Pancreas (tissue), 10 donors: ENCODE measurements at regions not wholly inside any gene's neighbourhood (a gene's known extent, or its start where the extent isn't known, plus 50 kb on each side); places are given as distances from the start of the nearest gene placed in this dataset.
A peak's percentile ranks its signal among the peaks of the same experiment; 100 is the strongest.

ENCODE experiments used
- ATAC-seq, 4 donors: fragments of 200-7000 bp; cut with Tn5 transposase; one replicate each; pipeline versions ENCODE4 v1.8.0 to v1.9.1; 2020; ENCODE audit warnings: mild to moderate bottlenecking in 4 of 4, moderate library complexity in 4 of 4
- DNase-seq, 6 donors: peaks; one replicate each; pipeline ENCODE4 v3.0.0-alpha.2; 2020
- FAIRE-seq: peaks from 2 replicates; lab custom pipeline; 2012; peaks lifted over from hg19 to GRCh38; lab: Jason Lieb, UNC
- H3K27ac ChIP-seq, 4 donors: fragments of 200-600 bp; sonication (generic); 1 replicate in 3 of 4; 2 replicates in 1 of 4; pipeline versions ENCODE4 v1.5.0 to v1.8.0; 2020
- H3K27me3 ChIP-seq, 4 donors: fragments of 200-600 bp; one replicate each; pipeline ENCODE4 v1.8.0; 2021
- H3K36me3 ChIP-seq, 3 donors: fragments of 200-600 bp; sonication (generic) in 1 of 3; one replicate each; pipeline versions ENCODE4 v1.5.0 to v1.8.0; 2020 to 2021
- H3K4me1 ChIP-seq, 3 donors: fragments of 200-600 bp; one replicate each; pipeline ENCODE4 v1.8.0; 2021
- H3K4me3 ChIP-seq, 4 donors: fragments of 200-600 bp; sonication (generic) in 2 of 4; one replicate each; pipeline versions ENCODE4 v1.5.0 to v1.8.0; 2020 to 2021
- H3K9me3 ChIP-seq, 4 donors: fragments of 200-600 bp; one replicate each; pipeline ENCODE4 v1.8.0; 2021
- CTCF ChIP-seq, 4 donors: fragments of 200-600 bp; sonication (generic) in 3 of 4; IDR thresholded peaks; one replicate each; pipeline versions ENCODE4 v1.5.0 to v1.8.0; 2021; ENCODE audit warnings: antibody characterized with exemption in 4 of 4
- WGBS, 2 donors: extraction: QIAGEN DNeasy Blood & Tissue Kit; methylation state at CpG; one replicate each; pipeline ENCODE4 v1.1.7; 2013; 5-methylcytosine and 5-hydroxymethylcytosine counted together
- intact Hi-C, 3 donors: fragments of 100-400 bp; cut with DNase I; formaldehyde crosslinking; loops; one replicate each; pipeline versions ENCODE4 v1.11.1 to v1.14.2; 2022
- donor health status: healthy with polysubstance abuse.
- donor health status: DM: no; HTN: no; CAD: no; lungs with moderate emphysema.
- donor health status: DM: no; HTN: no; CAD: no.
- donor health status: control.
- donor health status: control.
- donor health status: Bipolar disorder and iron deficiency.
- donor health status: DM: yes; HTN: yes; CAD: no.
- donor health status: DM: no; HTN: no; CAD: no.
- donor health status: DM: no; HTN: no; CAD: no.
- donor health status: DM: yes; HTN: yes; CAD: no.

- H3K27me3 ChIP-seq = no peaks in the 10 kb centered on the region
- intact Hi-C loops = no loop called here
- no peaks in the 10 kb centered on the region for H3K36me3 ChIP-seq
- no peak for ATAC-seq
- no peak for TF ChIP-seq CTCF (IDR thresholded peaks at IDR 0.05)
- DNase-seq = no peak
- H3K4me1 ChIP-seq = no peaks in the 10 kb centered on the region
- WGBS, 2 donors = 86 to 92% methylated on average over 9 of the region's 9 CpGs
- H3K9me3 ChIP-seq = no peaks in the 10 kb centered on the region
- no peak overlapping the region for H3K27ac ChIP-seq
- FAIRE-seq = no peak
- no peak overlapping the region for H3K4me3 ChIP-seq
Observed at GRCh38 chr6:2385471-2385983, 140.1 kb upstream of the GMDS start.

GRCh38 chr6:2384528-2384927 lies 139.1 kb upstream of the GMDS start:
- intact Hi-C loops = no loop called here
- TF ChIP-seq CTCF (IDR thresholded peaks at IDR 0.05) = no peak
- DNase-seq (no peak), FAIRE-seq (no peak), ATAC-seq (no peak)
- no peaks in the 10 kb centered on the region for H3K4me1 ChIP-seq
- no peaks in the 10 kb centered on the region for H3K27me3 ChIP-seq
- H3K9me3 ChIP-seq = no peaks in the 10 kb centered on the region
- H3K27ac ChIP-seq = no peak overlapping the region
- no peaks in the 10 kb centered on the region for H3K36me3 ChIP-seq
- WGBS, 2 donors = 93 to 97% methylated on average over 3 of the region's 3 CpGs
- no peak overlapping the region for H3K4me3 ChIP-seq

- TF ChIP-seq CTCF (IDR thresholded peaks at IDR 0.05) = no peak
- intact Hi-C loops = no loop called here
- Histone ChIP-seq H3K27ac (peak overlapping the region in 2 of 4 donors; percentile 24 to 55), H3K27me3 (no peaks in the 10 kb centered on the region), H3K9me3 (no peaks in the 10 kb centered on the region), H3K4me3 (no peak overlapping the region), H3K36me3 (no peaks in the 10 kb centered on the region), H3K4me1 (no peaks in the 10 kb centered on the region)
- WGBS, 2 donors = 51 to 59% methylated on average over 18 of the region's 18 CpGs
- no peak for FAIRE-seq
- peak; percentile 55 to 87 (median 70) for ATAC-seq
- DNase-seq = peak in 1 of 6 donors; percentile 24
Observed at GRCh38 chr6:2381872-2382661, 136.7 kb upstream of the GMDS start.

GRCh38 chr6:2378891-2379652 lies 133.7 kb upstream of the GMDS start:
- ATAC-seq (no peak), FAIRE-seq (no peak), DNase-seq (no peak)
- Histone ChIP-seq H3K4me1 (no peaks in the 10 kb centered on the region), H3K4me3 (no peak overlapping the region), H3K27ac (no peak overlapping the region), H3K9me3 (no peaks in the 10 kb centered on the region), H3K27me3 (no peaks in the 10 kb centered on the region), H3K36me3 (no peaks in the 10 kb centered on the region)
- intact Hi-C loops = no loop called here
- 80 to 84% methylated on average over 9 of the region's 9 CpGs for WGBS, 2 donors
- no peak for TF ChIP-seq CTCF (IDR thresholded peaks at IDR 0.05)
